WTC11 (cell line): ENCODE measurements at regions not wholly inside any gene's neighbourhood (a gene's known extent, or its start where the extent isn't known, plus 50 kb on each side); places are given as distances from the start of the nearest gene placed in this dataset.

Experiments
- ATAC-seq: fragments of 200-7000 bp; cut with Tn5 transposase; 2 replicates; pipeline ENCODE4 v1.10.0; 2021; ENCODE audit warnings: mild to moderate bottlenecking, moderate library complexity
- CTCF ChIA-PET: fragments of 300-600 bp; sonication (Branson Sonifier 250); formaldehyde crosslinking; loops from one replicate; lab custom pipeline; 2021; ENCODE audit warnings: antibody characterized with exemption; lab: Charles Lee
- POLR2A ChIA-PET: fragments of 350-600 bp; sonication (Branson Sonifier 250); formaldehyde crosslinking; loops from one replicate; lab custom pipeline; 2021; ENCODE audit warnings: antibody characterized with exemption; lab: Charles Lee
- DNase-seq: peaks from one replicate; pipeline ENCODE4 v3.0.0; 2021; ENCODE audit warnings: low spot score
- H3K27ac Mint-ChIP-seq: 2 replicates; pipeline ENCODE4 v1.8.0; 2021; ENCODE audit warnings: mixed read lengths
- H3K27me3 Mint-ChIP-seq: 2 replicates; pipeline ENCODE4 v1.8.0; 2021; ENCODE audit warnings: low read depth, mild to moderate bottlenecking, moderate library complexity, mixed read lengths
- H3K36me3 Mint-ChIP-seq: 2 replicates; pipeline ENCODE4 v1.8.0; 2021; ENCODE audit warnings: mixed read lengths
- H3K4me1 Mint-ChIP-seq: 2 replicates; pipeline ENCODE4 v1.8.0; 2022; ENCODE audit warnings: mixed read lengths
- H3K4me3 Mint-ChIP-seq: 2 replicates; pipeline ENCODE4 v1.8.0; 2021; ENCODE audit warnings: mild to moderate bottlenecking, moderate library complexity, mixed read lengths
- H3K9me3 Mint-ChIP-seq: 2 replicates; pipeline ENCODE4 v1.8.0; 2021; ENCODE audit warnings: mixed read lengths
- ARID4B ChIP-seq: sonication (generic); formaldehyde crosslinking; IDR thresholded peaks from 2 replicates; pipeline ENCODE4 v1.8.0; 2023; ENCODE audit warnings: missing genetic modification reagents, mild to moderate bottlenecking, borderline replicate concordance
- ATF6 ChIP-seq: sonication (generic); formaldehyde crosslinking; IDR thresholded peaks from 2 replicates; pipeline ENCODE4 v1.8.1; 2023; ENCODE audit warnings: mild to moderate bottlenecking, missing genetic modification reagents
- CBFB ChIP-seq: sonication (generic); formaldehyde crosslinking; IDR thresholded peaks from 2 replicates; pipeline ENCODE4 v1.8.1; 2022; ENCODE audit warnings: mild to moderate bottlenecking, low read depth, missing genetic modification reagents
- CREB1 ChIP-seq: sonication (generic); formaldehyde crosslinking; IDR thresholded peaks from 2 replicates; pipeline ENCODE4 v1.8.0; 2023; ENCODE audit warnings: mild to moderate bottlenecking, missing genetic modification reagents
- E2F4 ChIP-seq: sonication (generic); formaldehyde crosslinking; IDR thresholded peaks from 2 replicates; pipeline ENCODE4 v1.8.1; 2022; ENCODE audit warnings: low read depth, mild to moderate bottlenecking, moderate library complexity, missing genetic modification reagents, borderline replicate concordance
- ESRRA ChIP-seq: sonication (generic); formaldehyde crosslinking; IDR thresholded peaks from 2 replicates; pipeline ENCODE4 v1.8.1; 2022; ENCODE audit warnings: mild to moderate bottlenecking, missing genetic modification reagents, borderline replicate concordance
- ETV6 ChIP-seq: sonication (generic); formaldehyde crosslinking; IDR thresholded peaks from 2 replicates; pipeline ENCODE4 v1.8.1; 2022; ENCODE audit warnings: mild to moderate bottlenecking, missing genetic modification reagents
- FOXP4 ChIP-seq: sonication (generic); formaldehyde crosslinking; IDR thresholded peaks from 2 replicates; pipeline ENCODE4 v1.8.0; 2022; ENCODE audit warnings: mild to moderate bottlenecking, missing genetic modification reagents
- NFATC4 ChIP-seq: fragments of 250-450 bp; sonication (Bioruptor Pico); IDR thresholded peaks from 2 replicates; pipeline ENCODE4 v1.9.0; 2021; ENCODE audit warnings: mild to moderate bottlenecking
- NR3C1 ChIP-seq: sonication (generic); formaldehyde crosslinking; conservative IDR thresholded peaks from 2 replicates; pipeline ENCODE4 v1.8.1; 2023; ENCODE audit warnings: low read depth, mild to moderate bottlenecking, missing genetic modification reagents
- USF1 ChIP-seq: sonication (generic); formaldehyde crosslinking; IDR thresholded peaks from 2 replicates; pipeline ENCODE4 v1.8.0; 2022; ENCODE audit warnings: mild to moderate bottlenecking, missing genetic modification reagents
- ZMAT4 ChIP-seq: fragments of 250-450 bp; sonication (Bioruptor Pico); IDR thresholded peaks from 2 replicates; pipeline ENCODE4 v1.9.0; 2021; ENCODE audit warnings: mild to moderate bottlenecking
- ZNF219 ChIP-seq: sonication (generic); formaldehyde crosslinking; IDR thresholded peaks from 2 replicates; pipeline ENCODE4 v1.8.0; 2023; ENCODE audit warnings: missing genetic modification reagents, mild to moderate bottlenecking, borderline replicate concordance
- ZNF281 ChIP-seq: sonication (generic); formaldehyde crosslinking; IDR thresholded peaks from 2 replicates; pipeline ENCODE4 v1.8.0; 2023; ENCODE audit warnings: mild to moderate bottlenecking, missing genetic modification reagents
- ZNF396 ChIP-seq: fragments of 250-450 bp; sonication (Bioruptor Pico); IDR thresholded peaks from 2 replicates; pipeline ENCODE4 v1.8.0; 2021; ENCODE audit warnings: mild to moderate bottlenecking, moderate library complexity, borderline replicate concordance

- Mint-ChIP-seq H3K36me3 (no peaks in the 10 kb centered on the region), H3K27me3 (no peaks in the 10 kb centered on the region), H3K4me3 (no peak overlapping the region)
- ATAC-seq (no peak), DNase-seq (no peak)
- CTCF ChIA-PET = no interaction called here
- no peak for TF ChIP-seq ETV6
- TF ChIP-seq ZNF219 (CRISPR knock-in tag) = no peak
- TF ChIP-seq USF1 (CRISPR knock-in tag) = no peak
- no peak for TF ChIP-seq E2F4 (CRISPR knock-in tag)
- no peak for TF ChIP-seq ATF6 (CRISPR knock-in tag)
- TF ChIP-seq NFATC4 (CRISPR knock-in tag) = no peak
- TF ChIP-seq NR3C1 (CRISPR knock-in tag) = no peak
- TF ChIP-seq ZNF396 (CRISPR knock-in tag) = no peak
- TF ChIP-seq ARID4B (CRISPR knock-in tag) = no peak
- no peak for TF ChIP-seq FOXP4 (CRISPR knock-in tag)
- TF ChIP-seq CREB1 = no peak
- no peak for TF ChIP-seq ESRRA
- no peak for TF ChIP-seq ZNF281
- no peak for TF ChIP-seq CBFB (CRISPR knock-in tag)
- TF ChIP-seq ZMAT4 (CRISPR knock-in tag) = no peak
- TF ChIP-seq, all 79 proteins: peak for 0
- no peak overlapping the region for H3K27ac Mint-ChIP-seq
- H3K4me1 Mint-ChIP-seq = peaks cover 12% of the 10 kb centered on the region
- no peaks in the 10 kb centered on the region for H3K9me3 Mint-ChIP-seq
- POLR2A ChIA-PET = no interaction called here
These were observed 590.5 kb upstream of the RORB start for GRCh38 chr9:73906671-73907070.
